ENCODE measurements at regions not wholly inside any gene's neighbourhood (a gene's known extent, or its start where the extent isn't known, plus 50 kb on each side); places are given as distances from the start of the nearest gene placed in this dataset.

DNA sequence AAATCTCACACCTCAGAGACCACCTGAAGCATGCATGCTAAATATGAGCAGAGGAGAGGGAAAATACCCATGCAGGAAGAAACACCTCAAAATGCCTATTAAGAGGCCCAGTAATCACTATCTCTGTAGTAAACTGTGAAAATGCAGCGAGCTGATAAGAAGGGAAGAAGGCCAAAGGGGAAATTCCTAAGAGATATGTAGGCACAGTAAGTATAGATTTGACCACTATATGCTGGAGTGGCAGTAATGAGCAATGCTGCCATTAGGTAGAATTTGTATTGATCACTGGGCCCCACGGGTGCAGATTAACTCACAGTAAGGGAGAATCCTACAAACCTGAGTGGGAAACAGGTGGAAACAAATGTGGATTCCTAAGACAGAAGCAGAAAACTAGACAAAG is 1813.1 kb upstream of the RAG2 start:
- Histone ChIP-seq H3K4me3 (replicated peaks; ENCODE audit: low read depth, low read length) (no peak overlapping the region), H3K36me3 (ENCODE audit: control insufficient read depth, insufficient read depth, low read length) (no peaks in the 10 kb centered on the region), H3K27me3 (replicated peaks; ENCODE audit: control insufficient read depth, insufficient read depth, low read length) (no peaks in the 10 kb centered on the region)
- DNase-seq (ENCODE audit: extremely low read depth, insufficient read length) = no peak
- TF ChIP-seq, protein P1, sequence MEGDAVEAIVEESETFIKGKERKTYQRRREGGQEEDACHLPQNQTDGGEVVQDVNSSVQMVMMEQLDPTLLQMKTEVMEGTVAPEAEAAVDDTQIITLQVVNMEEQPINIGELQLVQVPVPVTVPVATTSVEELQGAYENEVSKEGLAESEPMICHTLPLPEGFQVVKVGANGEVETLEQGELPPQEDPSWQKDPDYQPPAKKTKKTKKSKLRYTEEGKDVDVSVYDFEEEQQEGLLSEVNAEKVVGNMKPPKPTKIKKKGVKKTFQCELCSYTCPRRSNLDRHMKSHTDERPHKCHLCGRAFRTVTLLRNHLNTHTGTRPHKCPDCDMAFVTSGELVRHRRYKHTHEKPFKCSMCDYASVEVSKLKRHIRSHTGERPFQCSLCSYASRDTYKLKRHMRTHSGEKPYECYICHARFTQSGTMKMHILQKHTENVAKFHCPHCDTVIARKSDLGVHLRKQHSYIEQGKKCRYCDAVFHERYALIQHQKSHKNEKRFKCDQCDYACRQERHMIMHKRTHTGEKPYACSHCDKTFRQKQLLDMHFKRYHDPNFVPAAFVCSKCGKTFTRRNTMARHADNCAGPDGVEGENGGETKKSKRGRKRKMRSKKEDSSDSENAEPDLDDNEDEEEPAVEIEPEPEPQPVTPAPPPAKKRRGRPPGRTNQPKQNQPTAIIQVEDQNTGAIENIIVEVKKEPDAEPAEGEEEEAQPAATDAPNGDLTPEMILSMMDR (IDR thresholded peaks at IDR 0.05; ENCODE audit: insufficient read depth, low read length, poor library complexity, severe bottlenecking) = no peak

DNA sequence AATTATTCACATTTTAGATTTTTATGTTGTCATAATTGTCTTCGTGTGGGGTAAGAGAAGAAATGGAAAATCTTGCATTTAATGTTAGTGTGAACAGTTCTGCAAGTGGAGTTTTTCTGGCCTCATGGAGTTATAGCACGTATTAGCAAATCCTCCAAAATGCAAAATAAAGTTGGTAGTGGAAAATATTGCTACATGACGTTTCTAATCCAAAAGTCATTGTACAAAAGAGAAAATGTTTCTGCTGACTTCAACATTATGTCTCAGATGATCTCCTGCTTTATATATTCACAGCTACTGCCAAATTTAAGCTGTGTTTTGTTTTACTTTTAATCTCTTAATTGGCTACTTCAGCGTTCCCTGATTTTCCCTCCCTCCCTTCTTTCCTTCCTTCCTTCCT is 1804.0 kb upstream of the RAG2 start:
- no peaks in the 10 kb centered on the region for H3K27me3 ChIP-seq (replicated peaks; ENCODE audit: control insufficient read depth, insufficient read depth, low read length)
- H3K4me3 ChIP-seq (replicated peaks; ENCODE audit: low read depth, low read length) = no peak overlapping the region
- no peaks in the 10 kb centered on the region for H3K36me3 ChIP-seq (ENCODE audit: control insufficient read depth, insufficient read depth, low read length)
- DNase-seq (ENCODE audit: extremely low read depth, insufficient read length) = no peak
- TF ChIP-seq, protein P1 (IDR thresholded peaks at IDR 0.05; ENCODE audit: insufficient read depth, low read length, poor library complexity, severe bottlenecking) = no peak

DNA sequence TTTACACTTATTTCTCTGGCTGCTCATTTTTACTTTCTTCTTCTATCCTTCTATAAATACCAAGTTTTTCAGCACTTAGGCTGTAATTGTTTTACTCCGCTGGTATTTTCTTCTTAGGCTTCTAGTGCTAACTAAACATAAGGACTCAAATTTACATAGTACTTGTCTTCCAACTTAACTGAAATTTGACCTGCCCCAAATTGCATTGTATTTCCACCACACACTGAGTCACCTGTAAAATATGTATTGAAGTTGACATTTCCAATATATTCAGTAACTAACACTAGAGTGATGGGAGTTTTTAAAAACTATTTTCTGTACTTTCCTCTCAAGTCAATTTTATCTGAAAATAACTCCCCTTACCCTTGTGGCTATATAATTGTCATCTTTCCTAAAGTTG is 1794.1 kb upstream of the RAG2 start:
- Histone ChIP-seq H3K27me3 (replicated peaks; ENCODE audit: control insufficient read depth, insufficient read depth, low read length) (no peaks in the 10 kb centered on the region), H3K4me3 (replicated peaks; ENCODE audit: low read depth, low read length) (no peak overlapping the region), H3K36me3 (ENCODE audit: control insufficient read depth, insufficient read depth, low read length) (no peaks in the 10 kb centered on the region)
- TF ChIP-seq, protein P1 (IDR thresholded peaks at IDR 0.05; ENCODE audit: insufficient read depth, low read length, poor library complexity, severe bottlenecking) = no peak
- no peak for DNase-seq (ENCODE audit: extremely low read depth, insufficient read length)

DNA sequence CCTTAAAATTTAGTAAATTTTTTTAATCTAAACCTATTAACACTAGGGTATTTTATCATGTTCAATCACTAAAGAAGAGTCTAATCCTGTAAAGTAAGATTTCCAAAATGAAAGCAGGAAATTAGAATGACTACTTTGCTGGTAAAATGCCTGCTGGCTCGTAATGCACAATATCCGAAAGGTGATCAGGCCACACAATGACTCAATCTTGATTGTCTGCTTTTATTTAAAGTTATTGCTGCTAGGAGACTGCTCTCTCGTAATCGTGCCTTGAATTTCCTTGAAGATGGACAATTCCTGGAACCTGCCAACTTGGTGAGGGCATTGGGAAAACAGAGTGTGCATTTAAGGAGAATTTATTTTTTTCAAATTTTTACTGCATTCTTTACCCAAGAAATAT is 1786.5 kb upstream of the RAG2 start:
- TF ChIP-seq, protein P1 (IDR thresholded peaks at IDR 0.05; ENCODE audit: insufficient read depth, low read length, poor library complexity, severe bottlenecking) = no peak
- H3K4me3 ChIP-seq (replicated peaks; ENCODE audit: low read depth, low read length) = no peak overlapping the region
- H3K27me3 ChIP-seq (replicated peaks; ENCODE audit: control insufficient read depth, insufficient read depth, low read length) = no peaks in the 10 kb centered on the region
- no peak for DNase-seq (ENCODE audit: extremely low read depth, insufficient read length)
- no peaks in the 10 kb centered on the region for H3K36me3 ChIP-seq (ENCODE audit: control insufficient read depth, insufficient read depth, low read length)

DNA sequence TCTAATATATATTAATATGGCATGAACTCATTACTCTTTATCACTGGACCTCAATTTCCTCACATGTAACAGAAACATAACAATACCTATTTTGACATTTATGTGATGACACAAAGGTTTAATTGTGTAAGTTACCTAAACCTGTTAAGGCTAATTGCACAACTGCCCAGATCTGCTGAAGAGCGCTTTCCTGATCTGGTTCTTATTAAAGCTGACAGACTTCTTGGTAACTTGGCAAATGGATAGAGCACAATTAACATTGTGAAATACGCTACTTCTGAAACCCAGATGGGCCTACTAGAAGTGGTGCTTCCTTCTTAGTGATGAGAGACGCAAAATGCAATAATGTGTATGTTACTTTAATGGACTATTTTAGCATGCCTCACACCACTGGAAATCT is 1767.2 kb upstream of the RAG2 start:
- TF ChIP-seq, protein P1 (IDR thresholded peaks at IDR 0.05; ENCODE audit: insufficient read depth, low read length, poor library complexity, severe bottlenecking) = no peak
- Histone ChIP-seq H3K27me3 (replicated peaks; ENCODE audit: control insufficient read depth, insufficient read depth, low read length) (no peaks in the 10 kb centered on the region), H3K4me3 (replicated peaks; ENCODE audit: low read depth, low read length) (no peak overlapping the region), H3K36me3 (ENCODE audit: control insufficient read depth, insufficient read depth, low read length) (no peaks in the 10 kb centered on the region)
- DNase-seq (ENCODE audit: extremely low read depth, insufficient read length) = no peak

GRCh38 chr11:38356255-38356654 is 1758.2 kb upstream of the RAG2 start:
- Histone ChIP-seq H3K27me3 (replicated peaks; ENCODE audit: control insufficient read depth, insufficient read depth, low read length) (no peaks in the 10 kb centered on the region), H3K36me3 (ENCODE audit: control insufficient read depth, insufficient read depth, low read length) (no peaks in the 10 kb centered on the region), H3K4me3 (replicated peaks; ENCODE audit: low read depth, low read length) (no peak overlapping the region)
- TF ChIP-seq, protein P1 (IDR thresholded peaks at IDR 0.05; ENCODE audit: insufficient read depth, low read length, poor library complexity, severe bottlenecking) = no peak
- DNase-seq (ENCODE audit: extremely low read depth, insufficient read length) = no peak

Data from GM06990 (cell line).